Islet of Langerhans (tissue), 1 donor: ENCODE measurements at regions not wholly inside any gene's neighbourhood (a gene's known extent, or its start where the extent isn't known, plus 50 kb on each side); places are given as distances from the start of the nearest gene placed in this dataset.

ENCODE experiments used
- FAIRE-seq: peaks from one replicate; lab custom pipeline; 2011; peaks lifted over from hg19 to GRCh38; lab: Jason Lieb, UNC

- FAIRE-seq: no peak
Measured at GRCh38 chr13:47044842-47045241, 148.0 kb upstream of the HTR2A start.

- FAIRE-seq: no peak
Measured at GRCh38 chr13:47039106-47039505, 142.3 kb upstream of the HTR2A start.

DNA sequence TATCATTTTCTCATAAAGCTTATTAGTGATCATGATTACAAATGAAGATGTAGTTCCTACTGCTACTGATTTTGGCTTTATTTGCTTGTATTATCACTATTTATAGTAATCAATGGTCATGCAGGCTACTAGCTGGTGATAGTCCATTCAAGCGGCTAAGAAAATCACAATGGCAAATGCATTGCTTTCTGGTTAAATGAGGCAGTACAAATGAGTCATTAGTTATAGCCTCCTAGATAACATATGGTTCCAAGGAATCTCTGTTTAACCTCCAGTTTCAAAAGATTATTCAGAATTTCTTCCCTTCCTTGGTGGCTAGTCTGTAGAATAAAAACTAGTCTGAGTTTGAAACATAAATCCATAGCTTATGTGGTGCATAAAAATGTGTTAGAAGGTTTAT, 141.3 kb upstream of the HTR2A start:
- FAIRE-seq: no peak

- no peak for FAIRE-seq
Measured at GRCh38 chr13:47036294-47037008, 139.6 kb upstream of the HTR2A start.

GRCh38 chr13:47033216-47033615, 136.4 kb upstream of the HTR2A start:
- no peak for FAIRE-seq

- FAIRE-seq: no peak
Measured at GRCh38 chr13:47027780-47028437, 131.1 kb upstream of the HTR2A start.

- FAIRE-seq: no peak
Measured at GRCh38 chr13:47025791-47026447, 129.1 kb upstream of the HTR2A start.

DNA sequence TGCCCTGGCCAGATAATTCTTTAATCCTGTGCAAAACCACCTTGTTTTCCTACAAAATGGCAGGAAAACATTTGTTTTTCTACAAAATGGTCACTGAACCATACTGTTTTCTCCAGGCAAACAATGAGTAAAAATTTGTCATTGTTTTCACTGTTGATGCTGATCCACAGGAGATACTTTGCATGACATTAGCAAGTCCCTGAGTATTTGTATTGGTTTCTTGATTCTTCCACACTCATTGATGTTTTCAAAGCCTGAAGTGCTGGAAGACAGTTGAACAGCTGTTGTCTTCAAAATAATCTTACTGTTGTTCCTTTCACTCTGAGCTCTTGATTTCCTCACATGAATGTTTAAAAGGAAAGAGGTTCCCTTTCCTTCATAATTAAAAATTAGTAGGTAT, 123.1 kb upstream of the HTR2A start:
- FAIRE-seq: no peak

DNA sequence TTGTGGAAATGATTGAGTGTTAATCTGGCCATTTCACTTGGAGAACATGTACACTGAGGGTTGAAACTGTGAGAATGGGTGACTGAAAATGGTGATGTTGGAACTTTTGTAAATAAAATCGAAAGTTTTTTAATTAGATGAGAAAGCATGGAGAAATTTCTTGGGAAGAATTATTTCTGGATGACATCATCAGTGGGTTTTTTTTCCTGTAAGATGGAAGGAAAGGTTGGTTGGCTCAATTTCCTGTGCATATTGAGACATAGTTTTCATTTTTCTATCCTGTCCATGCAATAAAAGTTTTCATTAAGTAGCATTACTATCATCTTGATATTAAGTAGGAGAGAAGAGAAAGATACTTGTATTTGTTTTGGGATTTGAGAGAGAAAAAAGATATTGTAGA, 120.6 kb upstream of the HTR2A start:
- FAIRE-seq: no peak

GRCh38 chr13:47008318-47008717, 111.5 kb upstream of the HTR2A start:
- no peak for FAIRE-seq

- no peak for FAIRE-seq
Measured at GRCh38 chr13:47005756-47006414, 109.0 kb upstream of the HTR2A start.

- no peak for FAIRE-seq
Measured at GRCh38 chr13:47004540-47004939, 107.7 kb upstream of the HTR2A start.

- no peak for FAIRE-seq
Measured at GRCh38 chr13:47004027-47004426, 107.2 kb upstream of the HTR2A start.

- no peak for FAIRE-seq
Measured at GRCh38 chr13:47000165-47000564, 103.3 kb upstream of the HTR2A start.

GRCh38 chr13:46996316-46997030, 99.6 kb upstream of the HTR2A start:
- FAIRE-seq: no peak

DNA sequence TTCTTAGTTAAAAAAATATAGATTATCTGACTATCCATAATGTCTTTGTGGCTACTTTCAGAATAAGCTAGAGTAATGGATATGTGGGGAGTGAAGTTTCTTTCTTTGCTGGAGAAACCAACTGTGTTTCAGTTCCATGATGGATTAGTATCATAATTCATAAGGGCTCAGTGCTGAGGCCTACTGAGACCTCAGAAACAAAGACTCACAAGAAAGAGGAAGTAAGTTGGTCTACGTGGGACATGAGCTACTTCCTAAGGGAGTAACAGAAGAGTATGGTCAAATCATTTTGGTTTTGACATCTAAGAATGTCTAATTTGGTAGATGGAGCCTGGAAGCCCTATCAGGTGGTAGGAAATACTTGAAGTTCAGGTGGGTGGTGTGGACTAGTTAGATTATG, 99.0 kb upstream of the HTR2A start:
- FAIRE-seq: no peak

DNA sequence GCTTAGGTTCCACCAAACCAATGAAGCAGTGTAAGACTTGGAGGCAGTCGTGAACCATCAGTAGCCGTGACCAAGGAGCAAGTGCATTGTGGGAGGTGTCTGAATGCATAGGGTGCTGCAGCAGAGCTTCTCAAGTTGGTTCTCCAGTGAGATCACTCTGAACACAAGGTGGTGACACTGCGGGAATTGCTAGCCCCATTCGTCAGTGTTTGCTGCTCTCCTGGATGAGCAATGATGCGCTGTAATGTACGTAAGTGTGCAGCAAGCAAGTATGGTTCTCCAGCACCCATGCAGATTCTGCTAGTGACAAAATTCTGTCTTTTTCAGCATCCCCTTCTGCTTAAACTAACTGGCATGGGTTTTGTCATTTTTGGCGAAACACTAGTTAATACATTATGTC, 97.6 kb upstream of the HTR2A start:
- no peak for FAIRE-seq

DNA sequence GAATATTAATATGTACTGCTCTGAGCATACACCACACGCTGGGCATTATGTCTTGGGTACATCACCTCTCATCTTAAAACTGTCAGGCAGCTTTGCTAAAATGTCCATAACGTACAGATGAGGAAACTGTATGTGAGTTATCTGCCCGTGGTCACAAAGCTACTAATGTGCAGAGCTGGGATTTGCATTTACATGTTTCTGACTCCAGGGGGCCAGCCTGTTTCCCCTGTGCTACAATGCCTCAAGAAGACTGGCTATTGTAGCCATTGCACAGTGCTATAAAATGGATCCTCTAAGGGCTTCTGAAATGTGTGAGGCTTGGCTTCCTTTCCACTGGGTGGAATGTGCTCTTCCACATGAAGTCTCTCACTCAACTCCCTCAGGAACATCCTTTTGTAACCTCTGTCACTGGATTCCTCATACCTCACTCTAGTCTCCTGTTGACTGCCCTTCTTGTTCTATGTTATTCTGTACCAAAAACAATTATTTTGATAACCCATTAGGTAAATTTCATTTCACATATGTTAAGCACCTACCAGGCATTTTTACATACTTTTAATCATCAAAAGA, 95.6 kb upstream of the HTR2A start:
- FAIRE-seq: no peak

DNA sequence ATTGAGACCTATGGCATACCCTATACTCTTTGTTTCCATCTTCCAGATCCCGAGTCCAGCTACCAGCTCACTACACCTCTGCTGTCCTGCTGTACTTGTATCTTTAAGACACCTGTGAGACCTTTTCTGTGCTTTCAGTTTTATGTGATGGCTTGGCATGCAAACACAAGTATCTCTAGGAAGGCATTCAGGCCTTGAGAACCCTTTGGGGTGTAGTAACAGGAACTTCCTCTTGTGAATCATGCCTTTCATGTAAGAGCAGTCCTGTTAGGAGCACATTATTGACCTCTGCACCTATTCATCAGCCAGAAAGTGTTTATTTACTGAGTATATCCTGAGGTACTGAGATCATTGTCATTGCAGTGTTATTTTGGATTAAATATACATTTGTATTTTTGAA, 87.0 kb upstream of the HTR2A start:
- no peak for FAIRE-seq

DNA sequence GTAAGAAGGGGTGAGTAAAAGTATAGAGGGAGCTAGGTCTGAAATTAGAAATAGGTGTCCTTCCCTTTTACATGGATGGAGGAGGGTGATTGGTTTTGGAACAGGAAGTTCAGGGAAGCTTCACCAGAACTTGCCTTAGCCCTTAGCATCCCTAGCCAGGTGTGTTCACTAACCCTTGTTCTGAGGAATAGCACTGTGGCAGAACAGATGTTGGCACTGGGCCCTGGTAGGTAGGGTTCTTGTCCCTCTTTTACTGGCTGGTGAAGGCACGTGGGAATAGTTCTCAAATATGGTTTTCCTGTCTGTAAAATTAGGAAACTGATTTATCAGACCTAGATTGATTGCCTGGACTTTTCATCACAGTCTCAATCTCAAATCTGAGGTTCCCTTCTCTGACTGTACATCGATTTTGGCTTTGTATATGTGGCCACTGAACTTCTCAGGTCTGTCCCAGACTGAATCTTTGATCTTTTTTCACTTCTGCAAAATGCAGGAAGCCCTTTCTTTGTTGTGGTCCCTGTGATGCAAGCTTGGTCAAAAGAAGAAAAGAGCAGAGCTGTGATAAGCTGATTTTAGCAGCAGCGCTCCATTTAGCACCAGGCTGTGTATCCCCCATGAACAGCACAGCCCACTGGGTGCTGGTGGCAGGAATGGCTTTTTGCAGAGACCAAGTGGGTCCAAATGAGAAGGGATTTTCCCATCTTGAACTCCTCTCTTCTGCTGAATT, 86.2 kb upstream of the HTR2A start:
- no peak for FAIRE-seq

GRCh38 chr13:46975173-46975572, 78.3 kb upstream of the HTR2A start:
- FAIRE-seq: no peak
